ENCODE measurements at regions not wholly inside any gene's neighbourhood (a gene's known extent, or its start where the extent isn't known, plus 50 kb on each side); places are given as distances from the start of the nearest gene placed in this dataset.
"Not testable (repeated sequence)": the region's sequence is repeated elsewhere in the genome, so short reads cannot be mapped to it uniquely, and the experiment has no call there.

DNA sequence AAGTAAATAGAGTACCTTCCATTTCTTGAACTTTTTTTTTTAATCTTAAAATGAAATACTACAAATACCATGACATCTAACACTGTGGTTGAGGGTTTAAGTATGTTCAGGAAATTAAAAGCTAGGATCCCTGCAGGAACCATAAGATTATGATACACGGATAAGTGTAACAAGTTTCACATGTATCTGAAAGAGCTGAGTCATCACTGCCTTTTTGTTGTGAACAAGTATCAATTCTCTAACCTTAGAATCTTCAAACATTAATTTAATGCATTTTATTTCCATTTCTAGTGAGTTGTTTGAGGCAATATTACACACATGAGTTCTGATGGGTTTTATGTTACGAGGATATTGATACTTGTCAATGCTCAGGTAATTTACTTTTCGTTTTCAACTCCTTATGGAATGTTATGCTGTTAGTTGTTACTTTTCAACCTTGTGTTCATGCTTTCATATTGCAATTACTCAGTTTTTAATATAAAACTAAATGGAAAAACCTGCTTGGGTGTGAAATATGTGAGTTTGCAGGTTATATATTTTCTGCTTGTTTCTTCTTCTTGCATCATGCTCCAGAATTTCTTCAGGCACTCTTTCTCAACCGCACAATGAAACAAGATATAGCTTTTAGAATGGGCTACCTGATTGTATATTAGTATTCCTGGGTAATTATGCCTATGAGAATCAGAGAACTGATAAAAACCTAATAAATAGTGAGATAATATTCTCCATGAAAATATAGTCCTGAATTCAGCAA lies 361.3 kb upstream of the MTNR1B start:
- DNase-seq (no peak), ATAC-seq (ENCODE audit: low read depth) (no peak)
- Mint-ChIP-seq H3K27ac (no peak overlapping the region), H3K9me3 (no peaks in the 10 kb centered on the region), H3K4me1 (no peaks in the 10 kb centered on the region), H3K36me3 (ENCODE audit: low read depth) (no peaks in the 10 kb centered on the region), H3K27me3 (no peaks in the 10 kb centered on the region), H3K4me3 (no peak overlapping the region)
- intact Hi-C loops (cut with micrococcal nuclease): no loop called here
- ChIA-PET POLR2A (no interaction called here), CTCF (no interaction called here)
- TF ChIP-seq CTCF (IDR thresholded peaks at IDR 0.05): no peak

- Mint-ChIP-seq H3K4me1 (no peaks in the 10 kb centered on the region), H3K27ac (no peak overlapping the region), H3K4me3 (no peak overlapping the region), H3K27me3 (no peaks in the 10 kb centered on the region), H3K36me3 (ENCODE audit: low read depth) (no peaks in the 10 kb centered on the region), H3K9me3 (no peaks in the 10 kb centered on the region)
- ChIA-PET POLR2A (no interaction called here), CTCF (no interaction called here)
- no peak for ATAC-seq (ENCODE audit: low read depth)
- intact Hi-C loops (cut with micrococcal nuclease): no loop called here
- TF ChIP-seq CTCF (IDR thresholded peaks at IDR 0.05): no peak
- no peak for DNase-seq
Measured at GRCh38 chr11:92611157-92611556, 358.3 kb upstream of the MTNR1B start.

- ATAC-seq (ENCODE audit: low read depth); intact Hi-C loops (cut with micrococcal nuclease); H3K36me3 Mint-ChIP-seq (ENCODE audit: low read depth); POLR2A ChIA-PET; DNase-seq; H3K4me1 Mint-ChIP-seq; H3K4me3 Mint-ChIP-seq; H3K9me3 Mint-ChIP-seq; CTCF ChIA-PET; H3K27me3 Mint-ChIP-seq; H3K27ac Mint-ChIP-seq: not testable (repeated sequence)
Measured at GRCh38 chr11:92618020-92618419, 351.4 kb upstream of the MTNR1B start.

- Mint-ChIP-seq H3K4me3 (no peak overlapping the region), H3K4me1 (no peaks in the 10 kb centered on the region), H3K27me3 (no peaks in the 10 kb centered on the region), H3K27ac (no peak overlapping the region), H3K9me3 (no peaks in the 10 kb centered on the region), H3K36me3 (ENCODE audit: low read depth) (no peaks in the 10 kb centered on the region)
- ChIA-PET POLR2A (no interaction called here), CTCF (no interaction called here)
- no peak for ATAC-seq (ENCODE audit: low read depth)
- no peak for DNase-seq
- TF ChIP-seq CTCF (IDR thresholded peaks at IDR 0.05): no peak
- intact Hi-C loops (cut with micrococcal nuclease): no loop called here
Measured at GRCh38 chr11:92623055-92623454, 346.4 kb upstream of the MTNR1B start.

GRCh38 chr11:92625894-92626293 lies 343.6 kb upstream of the MTNR1B start:
- Mint-ChIP-seq H3K36me3 (ENCODE audit: low read depth) (no peaks in the 10 kb centered on the region), H3K4me1 (no peaks in the 10 kb centered on the region), H3K4me3 (no peak overlapping the region), H3K27me3 (no peaks in the 10 kb centered on the region), H3K27ac (no peak overlapping the region), H3K9me3 (no peaks in the 10 kb centered on the region)
- DNase-seq: no peak
- ChIA-PET CTCF (no interaction called here), POLR2A (no interaction called here)
- no peak for TF ChIP-seq CTCF (IDR thresholded peaks at IDR 0.05)
- ATAC-seq (ENCODE audit: low read depth): no peak
- intact Hi-C loops (cut with micrococcal nuclease): no loop called here

DNA sequence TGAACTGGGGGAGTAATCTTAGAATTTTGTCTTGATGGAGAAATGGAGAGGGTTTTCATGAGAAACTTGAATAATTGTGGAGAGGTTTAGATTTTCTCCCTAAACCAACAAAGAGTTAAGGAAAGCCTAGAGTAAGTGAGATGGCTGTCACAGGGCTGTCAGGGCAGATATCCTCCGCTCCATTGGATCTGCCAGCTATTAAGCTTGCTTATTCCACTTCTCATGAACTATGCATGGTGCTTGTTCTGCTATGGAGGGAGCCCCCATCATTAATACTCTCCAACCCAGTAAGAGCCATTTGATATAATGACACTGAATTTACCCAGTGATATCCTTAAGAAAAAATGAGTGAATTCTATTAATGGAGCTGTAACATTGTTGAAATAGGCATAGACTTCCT lies 342.8 kb upstream of the MTNR1B start:
- Mint-ChIP-seq H3K27ac (no peak overlapping the region), H3K4me1 (no peaks in the 10 kb centered on the region), H3K36me3 (ENCODE audit: low read depth) (no peaks in the 10 kb centered on the region), H3K4me3 (no peak overlapping the region), H3K27me3 (no peaks in the 10 kb centered on the region), H3K9me3 (no peaks in the 10 kb centered on the region)
- POLR2A ChIA-PET: no interaction called here
- DNase-seq (no peak), ATAC-seq (ENCODE audit: low read depth) (no peak)
- intact Hi-C loops (cut with micrococcal nuclease): no loop called here
- TF ChIP-seq CTCF (IDR thresholded peaks at IDR 0.05): no peak
- CTCF ChIA-PET: no interaction called here

Data from activated B cell treated with CpG ODN at 0.5 μM for 24 hours (primary cell).